Rectal smooth muscle tissue (tissue), 1 donor: ENCODE measurements at regions not wholly inside any gene's neighbourhood (a gene's known extent, or its start where the extent isn't known, plus 50 kb on each side); places are given as distances from the start of the nearest gene placed in this dataset.

Experiments used
- H3K27ac ChIP-seq: one replicate; pipeline ENCODE4 v1.7.0; 2013; ENCODE audit warnings: low read depth, low read length, inconsistent platforms
- H3K27me3 ChIP-seq: one replicate; pipeline ENCODE4 v1.7.0; 2013; ENCODE audit warnings: low read length; ENCODE audit not compliant: control insufficient read depth, insufficient read depth
- H3K36me3 ChIP-seq: one replicate; pipeline ENCODE4 v1.7.0; 2013; ENCODE audit warnings: low read length; ENCODE audit not compliant: control insufficient read depth, insufficient read depth
- H3K4me1 ChIP-seq: one replicate; pipeline ENCODE4 v1.7.0; 2013; ENCODE audit warnings: low read length; ENCODE audit not compliant: control insufficient read depth, insufficient read depth
- H3K4me3 ChIP-seq: one replicate; pipeline ENCODE4 v1.7.0; 2013; ENCODE audit warnings: low read length
- H3K9ac ChIP-seq: one replicate; pipeline ENCODE4 v1.7.0; 2013; ENCODE audit warnings: low read length

GRCh38 chr7:155207326-155208002 is 90.2 kb upstream of the INSIG1 start:
- H3K4me3 ChIP-seq = no peak overlapping the region

GRCh38 chr7:155208681-155209477 is 88.8 kb upstream of the INSIG1 start:
- no peak overlapping the region for H3K9ac ChIP-seq
- peaks cover 5% of the 10 kb centered on the region for H3K27me3 ChIP-seq
- H3K36me3 ChIP-seq = no peaks in the 10 kb centered on the region
- H3K4me3 ChIP-seq = no peak overlapping the region
- no peak overlapping the region for H3K27ac ChIP-seq
- H3K4me1 ChIP-seq = no peaks in the 10 kb centered on the region

More at GRCh38 chr7:155207326-155208002, 90.2 kb upstream of the INSIG1 start:
- Histone ChIP-seq H3K27me3 (peaks cover 5% of the 10 kb centered on the region), H3K4me1 (no peaks in the 10 kb centered on the region), H3K27ac (no peak overlapping the region), H3K9ac (no peak overlapping the region), H3K36me3 (no peaks in the 10 kb centered on the region)

GRCh38 chr7:155209478-155210319 is 88.0 kb upstream of the INSIG1 start:
- Histone ChIP-seq H3K4me1 (no peaks in the 10 kb centered on the region), H3K27me3 (peaks cover 11% of the 10 kb centered on the region), H3K4me3 (no peak overlapping the region), H3K9ac (no peak overlapping the region), H3K27ac (no peak overlapping the region), H3K36me3 (no peaks in the 10 kb centered on the region)

- Histone ChIP-seq H3K36me3 (no peaks in the 10 kb centered on the region), H3K9ac (no peak overlapping the region), H3K4me3 (no peak overlapping the region), H3K4me1 (no peaks in the 10 kb centered on the region), H3K27me3 (peaks cover 8% of the 10 kb centered on the region), H3K27ac (no peak overlapping the region)
Measured at GRCh38 chr7:155210356-155210755, 87.3 kb upstream of the INSIG1 start.

- Histone ChIP-seq H3K36me3 (no peaks in the 10 kb centered on the region), H3K27me3 (peaks cover 8% of the 10 kb centered on the region), H3K9ac (no peak overlapping the region), H3K27ac (no peak overlapping the region), H3K4me1 (no peaks in the 10 kb centered on the region), H3K4me3 (no peak overlapping the region)
Measured at GRCh38 chr7:155211173-155211572, 86.5 kb upstream of the INSIG1 start.

- Histone ChIP-seq H3K27ac (no peak overlapping the region), H3K4me1 (no peaks in the 10 kb centered on the region), H3K9ac (no peak overlapping the region), H3K4me3 (no peak overlapping the region), H3K27me3 (peaks cover 8% of the 10 kb centered on the region), H3K36me3 (no peaks in the 10 kb centered on the region)
Measured at GRCh38 chr7:155211761-155212160, 85.9 kb upstream of the INSIG1 start.

GRCh38 chr7:155212301-155213015 is 85.2 kb upstream of the INSIG1 start:
- Histone ChIP-seq H3K4me1 (no peaks in the 10 kb centered on the region), H3K36me3 (no peaks in the 10 kb centered on the region), H3K27ac (no peak overlapping the region), H3K27me3 (peaks cover 8% of the 10 kb centered on the region), H3K9ac (no peak overlapping the region), H3K4me3 (no peak overlapping the region)

GRCh38 chr7:155213385-155213784 is 84.3 kb upstream of the INSIG1 start:
- H3K4me3 ChIP-seq = no peak overlapping the region
- no peak overlapping the region for H3K27ac ChIP-seq
- H3K36me3 ChIP-seq = no peaks in the 10 kb centered on the region
- no peaks in the 10 kb centered on the region for H3K4me1 ChIP-seq
- H3K9ac ChIP-seq = no peak overlapping the region
- peaks cover 8% of the 10 kb centered on the region for H3K27me3 ChIP-seq

- peaks cover 8% of the 10 kb centered on the region for H3K27me3 ChIP-seq
- H3K4me3 ChIP-seq = peak overlapping the region; percentile 64
- H3K36me3 ChIP-seq = no peaks in the 10 kb centered on the region
- H3K9ac ChIP-seq = no peak overlapping the region
- no peaks in the 10 kb centered on the region for H3K4me1 ChIP-seq
- no peak overlapping the region for H3K27ac ChIP-seq
Measured at GRCh38 chr7:155213955-155214740, 83.5 kb upstream of the INSIG1 start.

GRCh38 chr7:155215576-155216325 is 81.9 kb upstream of the INSIG1 start:
- H3K27ac ChIP-seq = no peak overlapping the region
- H3K9ac ChIP-seq = no peak overlapping the region
- peaks cover 6% of the 10 kb centered on the region for H3K27me3 ChIP-seq

More at GRCh38 chr7:155215576-155216325, 81.9 kb upstream of the INSIG1 start:
- Histone ChIP-seq H3K36me3 (no peaks in the 10 kb centered on the region), H3K4me3 (no peak overlapping the region), H3K4me1 (no peaks in the 10 kb centered on the region)
